Mammary epithelial cell (primary cell): ENCODE measurements at regions not wholly inside any gene's neighbourhood (a gene's known extent, or its start where the extent isn't known, plus 50 kb on each side); places are given as distances from the start of the nearest gene placed in this dataset.

Experiments used
- EZH2 ChIP-seq: IDR thresholded peaks from 2 replicates; pipeline ENCODE4 v1.6.1; 2012; ENCODE audit warnings: low read length, inconsistent platforms, borderline replicate concordance
- TF ChIP-seq, protein P1 (sequence below), 2 donors: IDR thresholded peaks in 1 of 2; conservative IDR thresholded peaks in 1 of 2; 2 replicates each; pipeline ENCODE4 v1.5.1; 2011 to 2012; ENCODE audit warnings: inconsistent platforms in 2 of 2, low read length in 2 of 2, mild to moderate bottlenecking in 2 of 2, control low read depth in 1 of 2, low read depth in 1 of 2; ENCODE audit not compliant: insufficient read depth in 1 of 2; ENCODE audit errors: extremely low read depth in 1 of 2

DNA sequence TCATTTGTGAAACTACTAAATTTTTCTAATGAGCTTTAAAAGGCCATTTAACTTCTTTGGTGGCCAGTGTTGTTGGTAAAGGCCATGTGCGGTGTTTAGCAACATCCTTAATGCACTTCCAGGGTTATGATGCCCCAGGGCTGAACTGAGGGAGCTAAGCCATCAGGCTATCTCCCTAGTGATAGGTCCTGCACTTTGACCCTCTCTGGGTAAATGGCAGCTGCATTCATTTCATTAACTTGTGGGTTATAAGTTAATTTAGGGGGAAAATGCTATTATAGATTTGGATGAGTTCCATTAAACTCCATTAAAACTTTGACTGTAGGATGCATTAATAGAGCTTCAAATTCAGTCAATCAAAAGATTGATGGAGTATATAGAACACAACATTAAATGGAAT, 366.7 kb upstream of the ZNF717 start:
- TF ChIP-seq, protein P1, sequence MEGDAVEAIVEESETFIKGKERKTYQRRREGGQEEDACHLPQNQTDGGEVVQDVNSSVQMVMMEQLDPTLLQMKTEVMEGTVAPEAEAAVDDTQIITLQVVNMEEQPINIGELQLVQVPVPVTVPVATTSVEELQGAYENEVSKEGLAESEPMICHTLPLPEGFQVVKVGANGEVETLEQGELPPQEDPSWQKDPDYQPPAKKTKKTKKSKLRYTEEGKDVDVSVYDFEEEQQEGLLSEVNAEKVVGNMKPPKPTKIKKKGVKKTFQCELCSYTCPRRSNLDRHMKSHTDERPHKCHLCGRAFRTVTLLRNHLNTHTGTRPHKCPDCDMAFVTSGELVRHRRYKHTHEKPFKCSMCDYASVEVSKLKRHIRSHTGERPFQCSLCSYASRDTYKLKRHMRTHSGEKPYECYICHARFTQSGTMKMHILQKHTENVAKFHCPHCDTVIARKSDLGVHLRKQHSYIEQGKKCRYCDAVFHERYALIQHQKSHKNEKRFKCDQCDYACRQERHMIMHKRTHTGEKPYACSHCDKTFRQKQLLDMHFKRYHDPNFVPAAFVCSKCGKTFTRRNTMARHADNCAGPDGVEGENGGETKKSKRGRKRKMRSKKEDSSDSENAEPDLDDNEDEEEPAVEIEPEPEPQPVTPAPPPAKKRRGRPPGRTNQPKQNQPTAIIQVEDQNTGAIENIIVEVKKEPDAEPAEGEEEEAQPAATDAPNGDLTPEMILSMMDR (conservative IDR thresholded peaks at IDR 0.05 in 1 of 2, IDR thresholded peaks at IDR 0.05 in 1 of 2; ENCODE audit: extremely low read depth in 1 of 2, insufficient read depth in 1 of 2, low read depth in 1 of 2, low read length in 2 of 2), result no peak
- TF ChIP-seq EZH2, result no peak
